Suprapubic skin (tissue), 4 donors: ENCODE measurements at regions not wholly inside any gene's neighbourhood (a gene's known extent, or its start where the extent isn't known, plus 50 kb on each side); places are given as distances from the start of the nearest gene placed in this dataset.

Source experiments
- CTCF ChIP-seq, 2 donors: fragments of 200-600 bp in 1 of 2; fragments of 450-650 bp in 1 of 2; sonication (generic) in 1 of 2; IDR thresholded peaks; one replicate each; pipeline ENCODE4 v1.5.1; 2016 to 2019; ENCODE audit warnings: antibody characterized with exemption in 2 of 2, mild to moderate bottlenecking in 1 of 2, moderate library complexity in 1 of 2
- EP300 ChIP-seq: sonication (generic); formaldehyde crosslinking; IDR thresholded peaks from one replicate; pipeline ENCODE4 v1.6.1; 2017; ENCODE audit warnings: antibody characterized with exemption
- POLR2A ChIP-seq, 2 donors: fragments of 450-650 bp; IDR thresholded peaks; one replicate each; pipeline ENCODE4 v1.6.1; 2017; ENCODE audit warnings: antibody characterized with exemption in 2 of 2, mild to moderate bottlenecking in 2 of 2, moderate library complexity in 2 of 2
- POLR2AphosphoS5 ChIP-seq, 3 donors: sonication (generic); formaldehyde crosslinking; IDR thresholded peaks; one replicate each; pipeline ENCODE4 v1.6.1; 2017; ENCODE audit warnings: antibody characterized with exemption in 3 of 3

GRCh38 chr3:72233571-72233970 is 448.6 kb upstream of the PROK2 start:
- TF ChIP-seq POLR2AphosphoS5 (IDR thresholded peaks at IDR 0.05) (no peak), CTCF (IDR thresholded peaks at IDR 0.05) (no peak), POLR2A (IDR thresholded peaks at IDR 0.05) (no peak), EP300 (no peak)
